ENCODE measurements at regions not wholly inside any gene's neighbourhood (a gene's known extent, or its start where the extent isn't known, plus 50 kb on each side); places are given as distances from the start of the nearest gene placed in this dataset.

DNA sequence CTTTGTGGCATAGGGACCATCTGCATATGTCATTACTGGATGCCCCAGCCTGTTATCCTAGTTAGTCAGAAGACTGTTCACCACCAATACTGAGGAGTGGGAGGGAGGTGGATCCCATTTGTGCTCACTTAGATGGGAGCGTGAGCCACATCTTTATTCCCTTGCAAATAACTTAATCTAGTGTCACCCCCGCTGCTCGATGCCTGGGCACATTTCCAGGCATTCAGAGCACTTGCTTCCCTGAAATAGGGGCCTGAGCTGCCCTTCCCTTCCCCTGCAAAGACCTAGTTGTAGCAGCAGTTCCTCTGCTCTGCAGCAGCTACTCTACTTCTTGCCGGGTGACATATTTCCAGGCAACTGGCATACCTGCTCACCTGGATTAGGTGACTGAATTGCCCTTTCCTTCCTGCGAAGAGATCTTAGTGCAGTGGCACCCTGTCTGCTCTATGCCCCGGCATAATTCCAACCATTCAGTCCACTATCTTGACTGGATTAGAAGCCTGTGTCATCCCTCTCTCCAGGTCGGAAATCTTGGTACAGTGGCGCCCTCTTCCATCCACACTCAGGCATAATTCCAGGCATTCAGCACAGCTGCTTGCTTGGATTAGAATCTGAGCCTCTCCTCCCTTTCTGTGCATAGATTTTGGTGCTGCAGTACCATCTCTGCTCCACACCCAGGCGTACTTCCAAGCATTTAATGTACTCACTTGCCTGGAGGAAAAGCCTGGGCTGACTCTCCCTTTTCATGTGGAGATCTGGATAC lies 1389.1 kb upstream of the TMEFF2 start (continued):
- TF ChIP-seq, protein P1, sequence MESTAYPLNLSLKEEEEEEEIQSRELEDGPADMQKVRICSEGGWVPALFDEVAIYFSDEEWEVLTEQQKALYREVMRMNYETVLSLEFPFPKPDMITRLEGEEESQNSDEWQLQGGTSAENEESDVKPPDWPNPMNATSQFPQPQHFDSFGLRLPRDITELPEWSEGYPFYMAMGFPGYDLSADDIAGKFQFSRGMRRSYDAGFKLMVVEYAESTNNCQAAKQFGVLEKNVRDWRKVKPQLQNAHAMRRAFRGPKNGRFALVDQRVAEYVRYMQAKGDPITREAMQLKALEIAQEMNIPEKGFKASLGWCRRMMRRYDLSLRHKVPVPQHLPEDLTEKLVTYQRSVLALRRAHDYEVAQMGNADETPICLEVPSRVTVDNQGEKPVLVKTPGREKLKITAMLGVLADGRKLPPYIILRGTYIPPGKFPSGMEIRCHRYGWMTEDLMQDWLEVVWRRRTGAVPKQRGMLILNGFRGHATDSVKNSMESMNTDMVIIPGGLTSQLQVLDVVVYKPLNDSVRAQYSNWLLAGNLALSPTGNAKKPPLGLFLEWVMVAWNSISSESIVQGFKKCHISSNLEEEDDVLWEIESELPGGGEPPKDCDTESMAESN (CRISPR knock-in tag; conservative IDR thresholded peaks at IDR 0.05): peak; percentile 37; the same call in 1 of the 2 replicates
- TF ChIP-seq ATAD3A (CRISPR knock-in tag; IDR thresholded peaks at IDR 0.05) (no peak), ZNF768 (CRISPR knock-in tag; IDR thresholded peaks at IDR 0.05) (no peak), ZNF430 (CRISPR knock-in tag; IDR thresholded peaks at IDR 0.05) (peak; percentile 38; the same call in 1 of the 2 replicates), SP5 (CRISPR knock-in tag; IDR thresholded peaks at IDR 0.05; ENCODE audit: borderline replicate concordance, low read depth) (no peak), EED (CRISPR knock-in tag; IDR thresholded peaks at IDR 0.05) (0 out of 2 replicates have a peak, but pooled peaks have one; percentile 0), STAG1 (CRISPR knock-in tag; IDR thresholded peaks at IDR 0.05) (peak; percentile 83), FOXJ3 (CRISPR knock-in tag; IDR thresholded peaks at IDR 0.05; ENCODE audit: borderline replicate concordance) (no peak), ELF3 (CRISPR knock-in tag; IDR thresholded peaks at IDR 0.05) (no peak), SMC3 (IDR thresholded peaks at IDR 0.05; ENCODE audit: low read length) (peak; percentile 76; the same call in 1 of the 2 replicates), PAWR (CRISPR knock-in tag; IDR thresholded peaks at IDR 0.05; ENCODE audit: borderline replicate concordance) (no peak)
- TF ChIP-seq, protein P2, sequence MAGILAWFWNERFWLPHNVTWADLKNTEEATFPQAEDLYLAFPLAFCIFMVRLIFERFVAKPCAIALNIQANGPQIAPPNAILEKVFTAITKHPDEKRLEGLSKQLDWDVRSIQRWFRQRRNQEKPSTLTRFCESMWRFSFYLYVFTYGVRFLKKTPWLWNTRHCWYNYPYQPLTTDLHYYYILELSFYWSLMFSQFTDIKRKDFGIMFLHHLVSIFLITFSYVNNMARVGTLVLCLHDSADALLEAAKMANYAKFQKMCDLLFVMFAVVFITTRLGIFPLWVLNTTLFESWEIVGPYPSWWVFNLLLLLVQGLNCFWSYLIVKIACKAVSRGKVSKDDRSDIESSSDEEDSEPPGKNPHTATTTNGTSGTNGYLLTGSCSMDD (CRISPR knock-in tag; IDR thresholded peaks at IDR 0.05): no peak
- TF ChIP-seq, protein P3, sequence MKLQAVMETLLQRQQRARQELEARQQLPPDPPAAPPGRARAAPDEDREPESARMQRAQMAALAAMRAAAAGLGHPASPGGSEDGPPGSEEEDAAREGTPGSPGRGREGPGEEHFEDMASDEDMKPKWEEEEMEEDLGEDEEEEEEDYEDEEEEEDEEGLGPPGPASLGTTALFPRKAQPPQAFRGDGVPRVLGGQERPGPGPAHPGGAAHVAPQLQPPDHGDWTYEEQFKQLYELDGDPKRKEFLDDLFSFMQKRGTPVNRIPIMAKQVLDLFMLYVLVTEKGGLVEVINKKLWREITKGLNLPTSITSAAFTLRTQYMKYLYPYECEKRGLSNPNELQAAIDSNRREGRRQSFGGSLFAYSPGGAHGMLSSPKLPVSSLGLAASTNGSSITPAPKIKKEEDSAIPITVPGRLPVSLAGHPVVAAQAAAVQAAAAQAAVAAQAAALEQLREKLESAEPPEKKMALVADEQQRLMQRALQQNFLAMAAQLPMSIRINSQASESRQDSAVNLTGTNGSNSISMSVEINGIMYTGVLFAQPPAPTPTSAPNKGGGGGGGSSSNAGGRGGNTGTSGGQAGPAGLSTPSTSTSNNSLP (IDR thresholded peaks at IDR 0.05; ENCODE audit: low read depth, low read length): 0 out of 2 replicates have a peak, but pooled peaks have one; percentile 28
- TF ChIP-seq, protein P4, sequence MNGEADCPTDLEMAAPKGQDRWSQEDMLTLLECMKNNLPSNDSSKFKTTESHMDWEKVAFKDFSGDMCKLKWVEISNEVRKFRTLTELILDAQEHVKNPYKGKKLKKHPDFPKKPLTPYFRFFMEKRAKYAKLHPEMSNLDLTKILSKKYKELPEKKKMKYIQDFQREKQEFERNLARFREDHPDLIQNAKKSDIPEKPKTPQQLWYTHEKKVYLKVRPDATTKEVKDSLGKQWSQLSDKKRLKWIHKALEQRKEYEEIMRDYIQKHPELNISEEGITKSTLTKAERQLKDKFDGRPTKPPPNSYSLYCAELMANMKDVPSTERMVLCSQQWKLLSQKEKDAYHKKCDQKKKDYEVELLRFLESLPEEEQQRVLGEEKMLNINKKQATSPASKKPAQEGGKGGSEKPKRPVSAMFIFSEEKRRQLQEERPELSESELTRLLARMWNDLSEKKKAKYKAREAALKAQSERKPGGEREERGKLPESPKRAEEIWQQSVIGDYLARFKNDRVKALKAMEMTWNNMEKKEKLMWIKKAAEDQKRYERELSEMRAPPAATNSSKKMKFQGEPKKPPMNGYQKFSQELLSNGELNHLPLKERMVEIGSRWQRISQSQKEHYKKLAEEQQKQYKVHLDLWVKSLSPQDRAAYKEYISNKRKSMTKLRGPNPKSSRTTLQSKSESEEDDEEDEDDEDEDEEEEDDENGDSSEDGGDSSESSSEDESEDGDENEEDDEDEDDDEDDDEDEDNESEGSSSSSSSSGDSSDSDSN (CRISPR knock-in tag; IDR thresholded peaks at IDR 0.05): 0 out of 2 replicates have a peak, but pooled peaks have one; percentile 16
- TF ChIP-seq, protein P5, sequence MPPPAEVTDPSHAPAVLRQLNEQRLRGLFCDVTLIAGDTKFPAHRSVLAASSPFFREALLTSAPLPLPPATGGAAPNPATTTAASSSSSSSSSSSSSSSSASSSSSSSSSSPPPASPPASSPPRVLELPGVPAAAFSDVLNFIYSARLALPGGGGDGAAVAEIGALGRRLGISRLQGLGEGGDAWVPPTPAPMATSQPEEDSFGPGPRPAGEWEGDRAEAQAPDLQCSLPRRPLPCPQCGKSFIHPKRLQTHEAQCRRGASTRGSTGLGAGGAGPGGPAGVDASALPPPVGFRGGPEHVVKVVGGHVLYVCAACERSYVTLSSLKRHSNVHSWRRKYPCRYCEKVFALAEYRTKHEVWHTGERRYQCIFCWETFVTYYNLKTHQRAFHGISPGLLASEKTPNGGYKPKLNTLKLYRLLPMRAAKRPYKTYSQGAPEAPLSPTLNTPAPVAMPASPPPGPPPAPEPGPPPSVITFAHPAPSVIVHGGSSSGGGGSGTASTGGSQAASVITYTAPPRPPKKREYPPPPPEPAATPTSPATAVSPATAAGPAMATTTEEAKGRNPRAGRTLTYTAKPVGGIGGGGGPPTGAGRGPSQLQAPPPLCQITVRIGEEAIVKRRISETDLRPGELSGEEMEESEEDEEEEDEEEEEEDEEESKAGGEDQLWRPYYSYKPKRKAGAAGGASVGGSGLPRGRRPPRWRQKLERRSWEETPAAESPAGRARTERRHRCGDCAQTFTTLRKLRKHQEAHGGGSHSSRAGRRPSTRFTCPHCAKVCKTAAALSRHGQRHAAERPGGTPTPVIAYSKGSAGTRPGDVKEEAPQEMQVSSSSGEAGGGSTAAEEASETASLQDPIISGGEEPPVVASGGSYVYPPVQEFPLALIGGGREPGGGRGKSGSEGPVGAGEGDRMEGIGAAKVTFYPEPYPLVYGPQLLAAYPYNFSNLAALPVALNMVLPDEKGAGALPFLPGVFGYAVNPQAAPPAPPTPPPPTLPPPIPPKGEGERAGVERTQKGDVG (CRISPR knock-in tag; IDR thresholded peaks at IDR 0.05; ENCODE audit: borderline replicate concordance): no peak
- TF ChIP-seq, protein P6, sequence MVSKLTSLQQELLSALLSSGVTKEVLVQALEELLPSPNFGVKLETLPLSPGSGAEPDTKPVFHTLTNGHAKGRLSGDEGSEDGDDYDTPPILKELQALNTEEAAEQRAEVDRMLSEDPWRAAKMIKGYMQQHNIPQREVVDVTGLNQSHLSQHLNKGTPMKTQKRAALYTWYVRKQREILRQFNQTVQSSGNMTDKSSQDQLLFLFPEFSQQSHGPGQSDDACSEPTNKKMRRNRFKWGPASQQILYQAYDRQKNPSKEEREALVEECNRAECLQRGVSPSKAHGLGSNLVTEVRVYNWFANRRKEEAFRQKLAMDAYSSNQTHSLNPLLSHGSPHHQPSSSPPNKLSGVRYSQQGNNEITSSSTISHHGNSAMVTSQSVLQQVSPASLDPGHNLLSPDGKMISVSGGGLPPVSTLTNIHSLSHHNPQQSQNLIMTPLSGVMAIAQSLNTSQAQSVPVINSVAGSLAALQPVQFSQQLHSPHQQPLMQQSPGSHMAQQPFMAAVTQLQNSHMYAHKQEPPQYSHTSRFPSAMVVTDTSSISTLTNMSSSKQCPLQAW (CRISPR knock-in tag; IDR thresholded peaks at IDR 0.05): 0 out of 2 replicates have a peak, but pooled peaks have one; percentile 9
